Mucosa of descending colon (tissue), 3 donors: ENCODE measurements at regions not wholly inside any gene's neighbourhood (a gene's known extent, or its start where the extent isn't known, plus 50 kb on each side); places are given as distances from the start of the nearest gene placed in this dataset.

Experiments
- ATAC-seq: fragments of 200-7000 bp; cut with Tn5 transposase; one replicate; pipeline ENCODE4 v1.9.1; 2020; ENCODE audit warnings: mild to moderate bottlenecking, moderate library complexity
- DNase-seq, 3 donors: peaks; one replicate each; pipeline ENCODE4 v3.0.0-alpha.2; 2020
- H3K36me3 ChIP-seq: fragments of 200-600 bp; one replicate; pipeline ENCODE4 v1.8.0; 2021; ENCODE audit warnings: low read depth, mild to moderate bottlenecking
- H3K4me1 ChIP-seq: fragments of 200-600 bp; one replicate; pipeline ENCODE4 v1.8.0; 2021; ENCODE audit warnings: low read depth, mild to moderate bottlenecking
- H3K4me3 ChIP-seq: fragments of 200-600 bp; one replicate; pipeline ENCODE4 v1.8.0; 2021; ENCODE audit warnings: mild to moderate bottlenecking
- H3K9me3 ChIP-seq: fragments of 200-600 bp; one replicate; pipeline ENCODE4 v1.8.0; 2021; ENCODE audit warnings: mild to moderate bottlenecking
- CTCF ChIP-seq: fragments of 200-600 bp; IDR thresholded peaks from one replicate; pipeline ENCODE4 v1.8.0; 2022; ENCODE audit warnings: antibody characterized with exemption, mild to moderate bottlenecking
- intact Hi-C, 2 donors: fragments of 100-400 bp; cut with DNase I in 1 of 2; cut with micrococcal nuclease in 1 of 2; formaldehyde crosslinking; loops; one replicate each; pipeline versions ENCODE4 v1.11.0 to v1.11.1; 2022; cut with DNase I, micrococcal nuclease
- donor health status: DM: no; HTN: no; CAD: no; lungs with moderate emphysema.
- donor health status: DM: no; HTN: no; CAD: no.
- donor health status: DM: no; HTN: yes; CAD: no.

- no peaks in the 10 kb centered on the region for H3K9me3 ChIP-seq
- no peak overlapping the region for H3K4me3 ChIP-seq
- ATAC-seq (no peak), DNase-seq (no peak)
- H3K36me3 ChIP-seq, result no peaks in the 10 kb centered on the region
- intact Hi-C loops, result no loop called here
- H3K4me1 ChIP-seq, result no peaks in the 10 kb centered on the region
- TF ChIP-seq CTCF, result no peak
These were observed 192.3 kb downstream of the DLL1 start for GRCh38 chr6:170098428-170099170.

GRCh38 chr6:170097505-170098427 lies 193.1 kb downstream of the DLL1 start:
- Histone ChIP-seq H3K4me1 (no peaks in the 10 kb centered on the region), H3K9me3 (no peaks in the 10 kb centered on the region), H3K4me3 (no peak overlapping the region), H3K36me3 (no peaks in the 10 kb centered on the region)
- intact Hi-C loops, result no loop called here
- no peak for ATAC-seq
- no peak for DNase-seq
- TF ChIP-seq CTCF, result no peak

GRCh38 chr6:170096803-170097504 lies 193.9 kb downstream of the DLL1 start:
- no peaks in the 10 kb centered on the region for H3K4me1 ChIP-seq
- no peak overlapping the region for H3K4me3 ChIP-seq
- no peaks in the 10 kb centered on the region for H3K36me3 ChIP-seq
- ATAC-seq (no peak), DNase-seq (no peak)
- no peaks in the 10 kb centered on the region for H3K9me3 ChIP-seq
- TF ChIP-seq CTCF, result no peak
- intact Hi-C loops, result no loop called here

GRCh38 chr6:170096191-170096802 lies 194.6 kb downstream of the DLL1 start:
- H3K4me1 ChIP-seq, result no peaks in the 10 kb centered on the region
- H3K9me3 ChIP-seq, result no peaks in the 10 kb centered on the region
- ATAC-seq (no peak), DNase-seq (no peak)
- intact Hi-C loops, result no loop called here
- no peaks in the 10 kb centered on the region for H3K36me3 ChIP-seq
- TF ChIP-seq CTCF, result no peak
- H3K4me3 ChIP-seq, result no peak overlapping the region

GRCh38 chr6:170095273-170095981 lies 195.5 kb downstream of the DLL1 start:
- Histone ChIP-seq H3K4me3 (no peak overlapping the region), H3K36me3 (no peaks in the 10 kb centered on the region), H3K9me3 (no peaks in the 10 kb centered on the region), H3K4me1 (no peaks in the 10 kb centered on the region)
- intact Hi-C loops, result no loop called here
- ATAC-seq (no peak), DNase-seq (no peak)
- no peak for TF ChIP-seq CTCF
